GM18507 (cell line): ENCODE measurements at regions not wholly inside any gene's neighbourhood (a gene's known extent, or its start where the extent isn't known, plus 50 kb on each side); places are given as distances from the start of the nearest gene placed in this dataset.
"Not testable (repeated sequence)": the region's sequence is repeated elsewhere in the genome, so short reads cannot be mapped to it uniquely, and the experiment has no call there.

Source experiments
- DNase-seq: peaks from one replicate; pipeline ENCODE4 v3.0.0; 2011; ENCODE audit warnings: low read depth; ENCODE audit not compliant: insufficient read length; ENCODE audit errors: extremely low spot score
- FAIRE-seq: peaks from 2 replicates; lab custom pipeline; 2011; peaks lifted over from hg19 to GRCh38; lab: Jason Lieb, UNC

GRCh38 chr5:10031817-10032216 lies 217.9 kb downstream of the ATPSCKMT start:
- FAIRE-seq = no peak
- DNase-seq = no peak

DNA sequence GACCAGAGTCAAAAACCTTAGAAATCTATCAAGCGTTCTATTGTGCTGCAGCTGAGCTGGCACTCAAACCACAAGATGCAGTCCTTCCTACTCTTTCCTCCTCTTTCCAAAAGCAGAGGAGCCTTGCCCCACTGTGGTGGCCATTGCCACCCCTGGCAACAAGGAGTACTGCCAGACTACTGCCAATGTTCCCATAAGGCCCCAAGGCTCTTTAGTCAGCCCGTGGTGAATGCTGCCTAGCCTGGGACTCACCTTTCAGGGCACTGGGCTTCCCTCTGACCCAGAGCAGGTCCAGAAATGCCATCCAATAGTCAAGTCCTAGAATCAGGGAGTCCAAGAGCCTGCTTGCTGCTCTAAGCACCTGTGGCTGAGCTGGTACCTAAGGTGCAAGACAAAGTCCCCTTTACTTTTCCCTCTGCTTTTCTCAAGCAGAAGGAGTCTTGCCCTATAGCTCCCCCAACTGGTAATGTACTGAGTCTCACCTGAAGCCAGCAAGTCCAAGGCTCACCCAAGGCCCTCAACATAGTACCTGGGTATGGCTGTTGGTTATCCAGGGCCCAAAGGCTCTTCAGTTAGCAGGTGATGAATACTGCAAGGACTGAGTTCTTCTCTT lies 219.4 kb downstream of the ATPSCKMT start:
- DNase-seq (no peak), FAIRE-seq (no peak)

DNA sequence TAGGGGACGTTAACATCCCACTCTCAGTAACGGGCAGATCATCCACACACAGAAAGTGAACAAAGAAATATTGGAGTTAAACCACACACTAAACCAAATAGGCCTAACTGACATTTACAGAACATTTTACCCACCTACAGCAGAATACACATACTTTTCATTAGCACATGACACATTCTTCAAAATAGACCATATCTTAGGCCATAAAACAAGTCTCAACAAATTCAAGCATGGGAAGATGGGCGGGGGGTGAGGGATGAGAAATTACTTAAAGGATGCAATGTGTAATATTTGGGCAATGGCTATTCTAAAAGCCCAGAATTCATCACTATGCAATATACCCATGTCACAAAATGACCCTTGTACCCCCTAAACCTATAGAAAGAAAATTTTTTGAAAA lies 226.2 kb downstream of the ATPSCKMT start:
- DNase-seq (no peak), FAIRE-seq (no peak)

GRCh38 chr5:10021248-10021647 lies 228.4 kb downstream of the ATPSCKMT start:
- no peak for FAIRE-seq

GRCh38 chr5:10019236-10019635 lies 230.5 kb downstream of the ATPSCKMT start:
- FAIRE-seq (no peak), DNase-seq (no peak)

More at GRCh38 chr5:10021248-10021647, 228.4 kb downstream of the ATPSCKMT start:
- DNase-seq = no peak

DNA sequence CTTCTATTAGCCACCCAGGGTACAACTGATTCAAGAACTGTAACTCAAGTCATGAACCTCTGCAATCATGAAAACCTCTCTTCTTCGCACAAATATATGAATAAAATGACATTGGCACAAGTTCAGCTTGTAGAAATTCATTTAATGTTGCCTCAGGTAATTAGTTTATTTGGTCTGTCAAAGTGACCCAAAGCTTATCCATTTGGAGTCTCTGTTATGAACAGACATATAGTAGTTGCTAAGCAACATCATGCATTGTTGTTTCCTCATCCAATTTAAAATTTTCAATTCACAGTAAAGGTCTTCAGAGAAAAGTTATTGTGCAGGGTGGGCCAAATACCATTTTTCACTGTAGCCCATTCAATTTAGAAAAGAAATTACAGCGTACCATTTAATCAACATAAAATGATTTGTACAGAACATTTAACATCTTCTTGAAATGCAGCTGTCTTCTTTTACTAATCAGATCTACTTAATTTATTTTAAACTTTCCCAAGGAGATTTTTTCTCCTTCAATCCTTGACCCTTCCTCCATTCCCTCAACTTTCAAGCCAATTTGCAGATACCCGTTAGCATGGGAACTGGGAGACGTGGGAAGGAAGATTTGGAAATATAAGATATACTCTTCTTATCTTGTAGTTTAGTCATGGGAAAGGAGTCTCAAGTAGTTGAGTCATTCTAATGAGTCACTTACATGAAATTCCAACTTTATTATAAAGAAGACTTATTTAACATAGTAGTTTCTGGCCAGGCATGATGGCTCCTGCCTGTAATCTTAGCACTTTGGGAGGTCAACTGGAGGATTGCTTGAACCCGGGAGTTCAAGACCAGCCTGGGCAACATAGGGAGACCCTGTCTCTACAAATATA lies 231.3 kb downstream of the ATPSCKMT start:
- FAIRE-seq (no peak), DNase-seq (no peak)

GRCh38 chr5:10017786-10018185 lies 231.9 kb downstream of the ATPSCKMT start:
- no peak for FAIRE-seq

GRCh38 chr5:10016559-10016958 lies 233.1 kb downstream of the ATPSCKMT start:
- not testable (repeated sequence) for FAIRE-seq, DNase-seq

More at GRCh38 chr5:10017786-10018185, 231.9 kb downstream of the ATPSCKMT start:
- no peak for DNase-seq

DNA sequence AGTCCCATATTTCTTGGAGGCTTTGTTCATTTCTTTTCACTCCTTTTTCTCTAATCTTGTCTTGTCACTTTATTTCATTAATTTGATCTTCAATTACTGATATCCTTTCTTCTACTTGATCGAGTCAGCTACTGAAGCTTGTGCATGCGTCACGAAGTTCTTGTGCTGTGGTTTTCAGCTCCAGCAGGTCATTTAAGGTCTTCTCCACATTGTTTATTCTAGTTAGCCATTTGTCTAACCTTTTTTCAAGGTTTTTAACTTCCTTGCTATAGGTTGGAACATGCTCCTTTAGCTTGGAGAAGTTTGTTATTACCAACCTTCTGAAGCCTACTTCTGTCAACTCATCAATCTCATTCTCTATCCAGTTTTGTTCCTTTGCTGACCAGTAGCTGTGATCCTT lies 234.0 kb downstream of the ATPSCKMT start:
- FAIRE-seq, DNase-seq: not testable (repeated sequence)

- no peak for FAIRE-seq
- DNase-seq = no peak
These were observed 239.9 kb downstream of the ATPSCKMT start for GRCh38 chr5:10009802-10010201.

DNA sequence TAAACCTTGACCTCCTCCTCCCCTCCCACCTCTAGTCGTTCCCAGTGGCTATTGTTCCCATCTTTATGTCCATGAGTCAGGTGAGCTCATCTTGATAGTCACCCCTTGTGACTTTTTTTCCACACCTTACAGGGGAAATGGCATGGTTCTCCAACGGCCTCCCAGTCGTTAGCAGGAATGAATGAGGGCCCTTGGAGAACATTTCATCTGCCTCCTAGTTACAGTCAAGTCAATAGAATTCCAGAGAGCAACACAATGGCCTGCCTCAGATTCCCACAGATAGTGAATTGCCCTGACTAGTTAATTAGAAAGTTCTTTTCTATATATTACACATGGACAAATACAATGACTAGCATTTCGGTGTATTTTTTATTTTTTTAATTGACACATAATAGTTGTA lies 262.6 kb downstream of the ATPSCKMT start:
- FAIRE-seq = no peak
- no peak for DNase-seq

DNA sequence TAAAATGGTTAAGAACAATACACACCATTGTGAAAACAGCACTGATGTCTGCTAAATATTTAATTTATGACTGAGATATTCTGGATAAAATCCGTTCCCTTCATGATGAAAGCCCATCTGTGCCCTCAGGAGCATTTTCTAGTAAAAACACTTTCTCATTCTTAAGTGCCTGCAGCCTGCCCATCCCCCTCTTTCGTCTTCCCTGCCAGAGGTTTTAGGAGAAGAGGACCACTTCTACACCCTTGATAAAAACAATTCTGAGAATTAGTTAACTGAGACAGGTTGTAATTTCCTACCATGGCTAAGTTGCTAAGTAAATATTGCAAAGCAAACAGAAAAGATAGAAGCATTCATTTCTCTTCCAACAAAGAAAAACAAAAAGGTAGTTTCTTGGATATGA lies 272.6 kb downstream of the ATPSCKMT start:
- no peak for FAIRE-seq
- no peak for DNase-seq

GRCh38 chr5:9976621-9977020 lies 273.1 kb downstream of the ATPSCKMT start:
- FAIRE-seq = no peak
- DNase-seq = no peak

DNA sequence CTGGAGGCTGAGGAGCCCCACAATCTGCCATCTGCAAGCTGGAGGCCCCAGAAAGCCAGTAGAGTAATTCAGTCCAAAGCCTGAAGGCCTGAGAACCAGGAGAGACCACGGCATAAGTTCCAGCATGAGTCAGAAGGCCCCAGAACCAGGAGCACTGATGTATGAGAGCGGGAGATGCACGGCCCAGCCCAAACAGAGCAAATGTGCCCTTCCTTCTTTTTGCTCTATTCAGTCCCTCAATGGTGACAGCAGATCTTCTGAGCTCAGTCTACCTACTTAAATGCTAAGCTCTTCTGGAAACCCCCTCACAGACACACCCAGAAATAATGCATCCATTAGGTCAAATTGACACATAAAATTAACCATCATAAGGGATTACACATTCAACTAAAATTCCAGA lies 277.6 kb downstream of the ATPSCKMT start:
- DNase-seq = no peak
- no peak for FAIRE-seq

DNA sequence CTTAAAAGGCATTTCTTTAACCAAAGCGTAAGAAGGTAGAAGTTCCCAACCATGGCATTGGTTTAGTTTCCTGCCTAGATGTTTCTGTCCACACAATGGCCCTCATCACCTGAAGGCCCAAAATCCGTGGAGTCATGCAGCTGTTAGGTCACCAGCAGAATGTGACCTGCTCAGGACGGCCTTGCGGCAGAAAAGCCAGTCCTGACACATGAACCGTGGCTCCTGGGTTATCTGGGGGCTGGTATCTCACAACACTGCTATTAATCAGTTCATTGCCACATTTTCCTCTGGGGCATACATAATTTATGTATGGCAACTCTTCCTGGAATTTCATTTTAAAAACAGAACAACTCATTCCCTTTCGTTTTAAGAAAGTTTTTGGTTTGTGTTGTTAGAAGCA lies 278.4 kb downstream of the ATPSCKMT start:
- FAIRE-seq (no peak), DNase-seq (no peak)

GRCh38 chr5:9958914-9959313 lies 290.8 kb downstream of the ATPSCKMT start:
- no peak for DNase-seq
- FAIRE-seq = no peak

DNA sequence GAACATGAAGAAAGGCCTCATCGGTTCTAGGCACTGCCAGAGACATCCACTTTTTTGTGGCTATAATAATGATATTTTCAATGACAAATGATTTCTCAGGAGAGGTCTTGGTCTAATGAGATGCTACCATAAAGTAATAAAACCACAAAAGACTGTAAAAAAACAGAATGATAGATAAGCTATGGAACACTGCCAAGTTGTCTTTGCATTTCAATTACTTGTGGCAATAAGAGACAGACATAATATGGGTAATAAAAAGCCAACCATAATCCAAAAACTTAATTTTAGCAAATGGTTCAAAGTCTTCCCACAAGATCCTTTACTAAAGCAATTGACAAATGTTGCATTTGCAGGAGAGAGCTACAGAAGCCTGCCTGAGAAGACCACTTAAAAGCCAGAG lies 292.5 kb downstream of the ATPSCKMT start:
- DNase-seq = no peak
- no peak for FAIRE-seq

DNA sequence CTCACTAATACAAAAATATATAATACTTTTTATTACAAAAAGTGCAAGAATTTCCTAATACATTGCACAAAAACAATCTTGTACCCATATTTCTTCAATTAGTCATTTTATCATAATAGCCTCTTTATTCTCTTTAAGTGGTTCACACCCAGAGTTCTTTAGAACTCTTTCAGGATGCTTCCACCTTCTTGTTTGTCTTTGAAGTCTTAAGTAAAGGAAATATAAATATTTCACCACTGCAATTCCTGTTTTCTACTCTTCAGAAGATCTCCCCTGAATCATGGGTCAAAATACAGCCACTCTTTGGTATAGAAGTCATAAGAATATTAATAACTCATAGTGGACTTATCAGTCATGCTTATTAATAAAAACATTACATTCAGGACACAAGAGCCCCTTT lies 293.0 kb downstream of the ATPSCKMT start:
- FAIRE-seq = no peak
- no peak for DNase-seq

- no peak for DNase-seq
- FAIRE-seq = no peak
These were observed 294.1 kb downstream of the ATPSCKMT start for GRCh38 chr5:9955586-9955985.

DNA sequence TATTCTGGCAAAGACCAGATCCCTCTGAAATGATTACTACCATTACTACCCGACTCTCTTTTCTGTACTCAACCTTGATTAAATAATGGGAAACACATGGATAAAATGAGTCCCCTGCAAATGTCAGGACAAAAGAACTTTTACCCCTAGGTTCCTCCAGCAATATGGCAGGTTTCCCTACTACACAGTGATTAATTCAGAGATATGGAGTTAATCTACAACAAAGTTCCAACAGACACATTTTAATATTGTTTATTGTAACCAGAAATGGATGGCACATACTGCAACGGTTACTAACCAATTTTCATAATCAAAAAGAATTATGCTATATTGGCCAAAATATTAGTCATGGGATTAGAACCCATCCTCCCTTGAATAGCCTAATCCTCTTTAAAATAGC lies 294.8 kb downstream of the ATPSCKMT start:
- FAIRE-seq (no peak), DNase-seq (no peak)

DNA sequence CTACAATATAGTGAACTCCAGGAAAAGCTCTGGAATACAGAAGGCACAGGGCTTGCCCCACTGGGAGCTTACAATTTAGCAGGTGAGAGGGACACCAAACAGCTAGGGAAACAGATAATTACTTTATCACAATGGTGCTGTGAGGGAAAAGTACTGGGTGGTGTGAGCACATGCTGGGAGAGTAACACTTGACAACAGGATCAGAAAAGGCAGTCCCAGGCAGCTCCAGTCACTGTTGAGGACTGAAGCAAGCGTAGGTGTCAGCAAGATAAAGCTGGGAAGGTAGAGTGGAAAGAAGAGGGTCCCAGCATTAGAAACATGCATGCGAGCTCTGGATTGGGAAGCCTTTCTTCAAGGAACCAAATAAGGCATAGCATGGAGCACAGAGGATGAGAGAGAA lies 296.0 kb downstream of the ATPSCKMT start:
- DNase-seq = no peak
- no peak for FAIRE-seq
